Neuronal stem cell (in vitro differentiated cells): ENCODE measurements at regions not wholly inside any gene's neighbourhood (a gene's known extent, or its start where the extent isn't known, plus 50 kb on each side); places are given as distances from the start of the nearest gene placed in this dataset.

Source experiments
- DNase-seq: peaks from one replicate; pipeline ENCODE4 v3.0.0-alpha.2; 2013; ENCODE audit warnings: low spot score
- H2AFZ ChIP-seq: one replicate; pipeline ENCODE4 v1.6.1; 2013; ENCODE audit warnings: mild to moderate bottlenecking, low read length, inconsistent platforms
- H2AK5ac ChIP-seq: 2 replicates; pipeline ENCODE4 v1.6.1; 2013; ENCODE audit warnings: low read depth, mild to moderate bottlenecking, inconsistent platforms, low read length, moderate library complexity, mixed read lengths
- H2BK120ac ChIP-seq: 2 replicates; pipeline ENCODE4 v1.6.1; 2013; ENCODE audit warnings: low read depth, mild to moderate bottlenecking, inconsistent platforms, low read length, moderate library complexity, mixed read lengths
- H2BK12ac ChIP-seq: one replicate; pipeline ENCODE4 v1.6.1; 2013; ENCODE audit warnings: low read length, inconsistent platforms
- H2BK15ac ChIP-seq: 2 replicates; pipeline ENCODE4 v1.6.1; 2013; ENCODE audit warnings: mild to moderate bottlenecking, low read length, inconsistent platforms, mixed read lengths
- H2BK5ac ChIP-seq: one replicate; pipeline ENCODE4 v1.6.1; 2013; ENCODE audit warnings: inconsistent platforms, mild to moderate bottlenecking, low read length, moderate library complexity
- H3K14ac ChIP-seq: one replicate; pipeline ENCODE4 v1.6.1; 2013; ENCODE audit warnings: low read length, inconsistent platforms
- H3K18ac ChIP-seq: 2 replicates; pipeline ENCODE4 v1.6.1; 2013; ENCODE audit warnings: low read length, inconsistent platforms
- H3K23ac ChIP-seq: 2 replicates; pipeline ENCODE4 v1.6.1; 2013; ENCODE audit warnings: low read depth, mild to moderate bottlenecking, mixed read lengths, low read length, inconsistent platforms; ENCODE audit not compliant: poor library complexity
- H3K27ac ChIP-seq: replicated peaks from 3 replicates; pipeline ENCODE4 v1.5.1; 2013; ENCODE audit warnings: low read length, inconsistent platforms
- H3K27me3 ChIP-seq, 3 experiments: 2 replicates each; pipeline ENCODE4 v1.6.1; 2013; ENCODE audit warnings: low read length in 3 of 3, mild to moderate bottlenecking in 2 of 3, inconsistent platforms in 1 of 3, low read depth in 1 of 3, mixed read lengths in 1 of 3, moderate library complexity in 1 of 3; ENCODE audit not compliant: control insufficient read depth in 3 of 3, insufficient read depth in 3 of 3
- H3K36me3 ChIP-seq, 2 donors: replicated peaks in 1 of 2; 2 replicates each; pipeline ENCODE4 v1.6.1; 2013; ENCODE audit warnings: low read length in 2 of 2; ENCODE audit not compliant: control insufficient read depth in 2 of 2, insufficient read depth in 2 of 2
- H3K4ac ChIP-seq: 2 replicates; pipeline ENCODE4 v1.6.1; 2013; ENCODE audit warnings: inconsistent platforms, mild to moderate bottlenecking, low read length, moderate library complexity
- H3K4me1 ChIP-seq, 2 donors: 1 replicate in 1 of 2; 2 replicates in 1 of 2; pipeline ENCODE4 v1.6.1; 2013; ENCODE audit warnings: low read length in 2 of 2, low read depth in 1 of 2; ENCODE audit not compliant: control insufficient read depth in 2 of 2, insufficient read depth in 1 of 2
- H3K4me2 ChIP-seq: one replicate; pipeline ENCODE4 v1.6.1; 2013; ENCODE audit warnings: mild to moderate bottlenecking, low read length, inconsistent platforms; ENCODE audit not compliant: insufficient read depth, poor library complexity, severe bottlenecking
- H3K4me3 ChIP-seq, 2 donors: 2 replicates each; pipeline ENCODE4 v1.5.1; 2013; ENCODE audit warnings: low read length in 2 of 2, mild to moderate bottlenecking in 2 of 2, inconsistent platforms in 1 of 2, moderate library complexity in 1 of 2
- H3K79me1 ChIP-seq: one replicate; pipeline ENCODE4 v1.6.1; 2013; ENCODE audit warnings: low read depth, mild to moderate bottlenecking, inconsistent platforms, low read length, moderate library complexity
- H3K9ac ChIP-seq: one replicate; pipeline ENCODE4 v1.6.1; 2013; ENCODE audit warnings: mild to moderate bottlenecking, low read depth, low read length, inconsistent platforms; ENCODE audit not compliant: poor library complexity
- H3K9me3 ChIP-seq, 2 donors: replicated peaks in 1 of 2; 2 replicates each; pipeline versions ENCODE3 to v1.6.1; 2013; ENCODE audit warnings: low read length in 2 of 2, mild to moderate bottlenecking in 2 of 2, inconsistent platforms in 1 of 2, low read depth in 1 of 2, mixed read lengths in 1 of 2, moderate library complexity in 1 of 2; ENCODE audit not compliant: control insufficient read depth in 2 of 2, insufficient read depth in 1 of 2
- H4K8ac ChIP-seq: one replicate; pipeline ENCODE4 v1.6.1; 2013; ENCODE audit warnings: low read depth, mild to moderate bottlenecking, inconsistent platforms, low read length, moderate library complexity
- H4K91ac ChIP-seq: one replicate; pipeline ENCODE4 v1.6.1; 2013; ENCODE audit warnings: low read length, low read depth, mild to moderate bottlenecking, inconsistent platforms; ENCODE audit not compliant: poor library complexity
- WGBS, 2 donors: extraction: QIAGEN DNeasy Blood & Tissue Kit; methylation state at CpG; one replicate each; pipeline ENCODE4 v1.1.7; 2013; ENCODE audit warnings: missing lambda C conversion rate in 2 of 2, mixed read lengths in 1 of 2; ENCODE audit not compliant: insufficient read length in 2 of 2, insufficient replicate concordance in 1 of 2; ENCODE audit errors: extremely low coverage in 2 of 2; 5-methylcytosine and 5-hydroxymethylcytosine counted together

- H3K23ac ChIP-seq = no peak overlapping the region
- no peaks in the 10 kb centered on the region for H3K4me1 ChIP-seq
- H3K4me2 ChIP-seq = no peak overlapping the region
- H2AFZ ChIP-seq = no peak overlapping the region
- no peaks in the 10 kb centered on the region for H3K36me3 ChIP-seq
- no peaks in the 10 kb centered on the region for H3K9me3 ChIP-seq
- no peak for DNase-seq
- WGBS, 2 donors = no CpG with 5 or more reads among the region's 2 CpGs
- no peak overlapping the region for H3K4me3 ChIP-seq
- no peak overlapping the region for H3K14ac ChIP-seq
- H3K4ac ChIP-seq = no peak overlapping the region
- no peak overlapping the region for H2BK15ac ChIP-seq
- no peak overlapping the region for H3K27ac ChIP-seq
- H2BK12ac ChIP-seq = no peak overlapping the region
- H2BK5ac ChIP-seq = no peak overlapping the region
- H2AK5ac ChIP-seq = no peak overlapping the region
- H3K9ac ChIP-seq = no peak overlapping the region
- H3K18ac ChIP-seq = no peak overlapping the region
- H2BK120ac ChIP-seq = no peak overlapping the region
- no peak overlapping the region for H4K8ac ChIP-seq
- no peak overlapping the region for H4K91ac ChIP-seq
- H3K27me3 ChIP-seq = no peaks in the 10 kb centered on the region
- no peaks in the 10 kb centered on the region for H3K79me1 ChIP-seq
These were observed 1341.4 kb downstream of the FSCB start for GRCh38 chr14:43165651-43166050.

- no peak overlapping the region for H4K8ac ChIP-seq
- H3K9ac ChIP-seq = no peak overlapping the region
- H3K18ac ChIP-seq = no peak overlapping the region
- no peak overlapping the region for H3K4ac ChIP-seq
- WGBS, 2 donors = no CpG with 5 or more reads among the region's 3 CpGs
- no peak overlapping the region for H3K14ac ChIP-seq
- H3K4me3 ChIP-seq = no peak overlapping the region
- H3K27me3 ChIP-seq = no peaks in the 10 kb centered on the region
- H2BK5ac ChIP-seq = no peak overlapping the region
- H2AK5ac ChIP-seq = no peak overlapping the region
- H3K4me2 ChIP-seq = no peak overlapping the region
- H3K23ac ChIP-seq = no peak overlapping the region
- H3K4me1 ChIP-seq = no peaks in the 10 kb centered on the region
- H3K36me3 ChIP-seq = no peaks in the 10 kb centered on the region
- DNase-seq = no peak
- H4K91ac ChIP-seq = no peak overlapping the region
- H2BK120ac ChIP-seq = no peak overlapping the region
- no peak overlapping the region for H2BK15ac ChIP-seq
- no peak overlapping the region for H3K27ac ChIP-seq
- H3K79me1 ChIP-seq = no peaks in the 10 kb centered on the region
- H3K9me3 ChIP-seq = no peaks in the 10 kb centered on the region
- H2BK12ac ChIP-seq = no peak overlapping the region
- no peak overlapping the region for H2AFZ ChIP-seq
These were observed 1345.6 kb downstream of the FSCB start for GRCh38 chr14:43161477-43161876.

- Histone ChIP-seq H2BK120ac (no peak overlapping the region), H2AFZ (no peak overlapping the region), H3K18ac (no peak overlapping the region), H2BK5ac (no peak overlapping the region), H3K4me1 (no peaks in the 10 kb centered on the region), H2AK5ac (no peak overlapping the region), H3K4me2 (no peak overlapping the region), H3K4me3 (no peak overlapping the region), H3K23ac (no peak overlapping the region), H3K9ac (no peak overlapping the region), H4K8ac (no peak overlapping the region), H4K91ac (no peak overlapping the region), H3K14ac (no peak overlapping the region), H3K9me3 (no peaks in the 10 kb centered on the region), H3K79me1 (no peaks in the 10 kb centered on the region), H3K4ac (no peak overlapping the region), H2BK12ac (no peak overlapping the region), H3K36me3 (no peaks in the 10 kb centered on the region), H2BK15ac (no peak overlapping the region), H3K27ac (no peak overlapping the region), H3K27me3 (no peaks in the 10 kb centered on the region)
- no CpG with 5 or more reads among the region's 2 CpGs for WGBS, 2 donors
- no peak for DNase-seq
These were observed 1349.4 kb downstream of the FSCB start for GRCh38 chr14:43157661-43158060.

- Histone ChIP-seq H3K4ac (no peak overlapping the region), H4K91ac (no peak overlapping the region), H4K8ac (no peak overlapping the region), H3K4me3 (no peak overlapping the region), H2AK5ac (no peak overlapping the region), H3K79me1 (no peaks in the 10 kb centered on the region), H3K14ac (no peak overlapping the region), H3K18ac (no peak overlapping the region), H2BK5ac (no peak overlapping the region), H3K23ac (no peak overlapping the region), H2AFZ (no peak overlapping the region), H3K27ac (no peak overlapping the region), H2BK15ac (no peak overlapping the region), H3K9ac (no peak overlapping the region), H2BK12ac (no peak overlapping the region), H3K27me3 (no peaks in the 10 kb centered on the region), H3K4me2 (no peak overlapping the region), H3K4me1 (no peaks in the 10 kb centered on the region), H2BK120ac (no peak overlapping the region), H3K36me3 (no peaks in the 10 kb centered on the region), H3K9me3 (no peaks in the 10 kb centered on the region)
- no peak for DNase-seq
- no CpG with 5 or more reads among the region's 2 CpGs for WGBS, 2 donors
These were observed 1351.2 kb downstream of the FSCB start for GRCh38 chr14:43155924-43156323.
